GM18511 (cell line): ENCODE measurements at regions not wholly inside any gene's neighbourhood (a gene's known extent, or its start where the extent isn't known, plus 50 kb on each side); places are given as distances from the start of the nearest gene placed in this dataset.
A peak's percentile ranks its signal among the peaks of the same experiment; 100 is the strongest.

ENCODE experiments used
- ATAC-seq: cut with Tn5 transposase; IDR thresholded peaks from one replicate; pipeline ENCODE4 v1.9.1; 2021; ENCODE audit warnings: mild to moderate bottlenecking, moderate library complexity; ENCODE audit not compliant: unreplicated experiment

DNA sequence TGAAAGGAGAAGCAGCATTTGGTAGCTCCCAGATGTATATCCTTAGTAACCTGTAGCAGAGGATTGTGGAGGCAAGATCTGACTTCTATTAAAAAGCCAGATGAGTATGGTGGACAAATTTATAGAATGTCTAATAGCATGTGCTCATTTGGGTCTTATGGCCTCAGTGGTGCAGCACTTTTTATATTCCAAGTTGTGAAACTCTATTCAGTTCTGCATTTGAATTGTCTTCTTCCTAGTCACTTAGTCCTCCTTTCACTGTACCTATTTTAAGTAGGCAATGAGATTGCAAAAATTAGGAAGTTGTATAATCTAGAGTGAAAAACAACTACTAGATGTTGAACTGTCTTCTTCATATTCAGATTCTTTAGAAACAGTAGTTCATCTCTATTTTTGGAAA lies 412.5 kb upstream of the PCDH9 start:
- no peak for ATAC-seq

DNA sequence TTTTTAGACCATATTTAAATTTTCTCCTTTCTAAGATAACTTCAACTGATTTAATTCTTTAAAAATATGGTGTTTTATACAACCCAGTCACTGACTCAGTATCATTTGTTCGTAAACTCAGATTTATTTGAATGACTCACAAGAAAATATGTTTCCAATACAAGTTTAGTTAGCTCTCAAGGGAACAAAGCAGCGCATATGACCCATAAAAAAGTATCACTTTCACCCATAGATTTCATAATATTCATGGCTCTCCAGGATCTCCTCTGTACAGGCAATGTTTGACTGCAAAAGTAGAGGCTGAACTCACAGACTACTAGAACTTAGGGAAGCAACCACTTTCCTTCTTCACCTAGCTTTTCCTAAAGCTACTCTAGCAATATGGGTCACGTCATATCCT lies 405.6 kb upstream of the PCDH9 start:
- ATAC-seq: no peak

- no peak for ATAC-seq
Measured at GRCh38 chr13:67632590-67632989, 402.5 kb upstream of the PCDH9 start.

DNA sequence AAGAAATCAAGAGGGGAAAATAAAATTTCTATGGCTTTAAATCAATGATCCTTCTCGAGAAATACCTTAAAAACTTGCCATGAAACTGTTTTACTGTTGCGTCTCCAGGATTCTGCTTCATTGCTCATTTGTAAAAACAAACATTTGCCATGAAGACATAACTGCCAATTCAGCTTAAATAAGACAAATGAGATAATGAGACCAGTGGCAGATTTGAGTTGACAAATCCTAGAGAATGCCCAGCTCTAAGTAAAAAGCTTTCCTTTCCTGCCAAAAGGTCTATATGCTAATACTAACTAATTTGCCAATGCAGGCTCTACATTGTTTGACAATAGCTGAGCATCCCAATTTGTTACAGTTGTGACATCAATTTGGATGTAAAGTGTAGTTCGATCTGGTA lies 400.5 kb upstream of the PCDH9 start:
- no peak for ATAC-seq

GRCh38 chr13:67623630-67624029 lies 393.5 kb upstream of the PCDH9 start:
- ATAC-seq: no peak

DNA sequence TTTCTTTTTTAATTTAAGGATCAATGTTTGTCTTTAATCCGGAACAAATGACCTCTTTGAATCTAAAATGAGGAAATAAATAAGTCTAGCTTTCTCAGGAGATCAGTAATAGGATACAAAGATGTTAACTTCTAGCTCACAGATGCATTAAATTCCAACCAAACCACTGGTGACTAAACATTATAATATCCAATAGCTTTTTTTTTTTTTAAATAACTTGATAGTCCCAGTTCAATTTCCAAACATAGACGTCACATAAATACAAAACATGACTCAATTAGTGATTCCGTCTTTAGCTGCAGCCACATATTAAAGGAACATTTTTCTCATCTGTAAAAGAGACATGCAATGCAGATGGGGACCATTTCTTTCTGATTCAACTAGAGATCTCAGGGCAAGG lies 390.5 kb upstream of the PCDH9 start:
- no peak for ATAC-seq

DNA sequence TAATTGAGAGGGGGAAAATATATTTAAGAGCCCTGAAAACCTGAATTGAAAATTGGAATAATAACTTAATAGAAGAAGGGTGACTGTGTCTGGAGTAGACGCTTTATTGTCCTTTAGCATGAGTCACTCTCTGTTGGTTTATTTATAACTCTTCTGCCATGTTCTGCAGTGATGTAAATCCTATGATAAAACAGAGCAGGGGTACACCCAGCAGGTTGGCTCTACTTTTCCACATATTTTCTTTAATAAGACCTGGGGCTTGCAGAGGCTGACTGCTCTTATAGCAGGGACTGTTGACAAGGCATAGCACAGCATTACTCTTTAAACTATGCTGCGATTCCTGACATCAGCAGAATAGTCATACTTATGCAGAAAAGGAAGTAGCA lies 389.9 kb upstream of the PCDH9 start:
- no peak for ATAC-seq

DNA sequence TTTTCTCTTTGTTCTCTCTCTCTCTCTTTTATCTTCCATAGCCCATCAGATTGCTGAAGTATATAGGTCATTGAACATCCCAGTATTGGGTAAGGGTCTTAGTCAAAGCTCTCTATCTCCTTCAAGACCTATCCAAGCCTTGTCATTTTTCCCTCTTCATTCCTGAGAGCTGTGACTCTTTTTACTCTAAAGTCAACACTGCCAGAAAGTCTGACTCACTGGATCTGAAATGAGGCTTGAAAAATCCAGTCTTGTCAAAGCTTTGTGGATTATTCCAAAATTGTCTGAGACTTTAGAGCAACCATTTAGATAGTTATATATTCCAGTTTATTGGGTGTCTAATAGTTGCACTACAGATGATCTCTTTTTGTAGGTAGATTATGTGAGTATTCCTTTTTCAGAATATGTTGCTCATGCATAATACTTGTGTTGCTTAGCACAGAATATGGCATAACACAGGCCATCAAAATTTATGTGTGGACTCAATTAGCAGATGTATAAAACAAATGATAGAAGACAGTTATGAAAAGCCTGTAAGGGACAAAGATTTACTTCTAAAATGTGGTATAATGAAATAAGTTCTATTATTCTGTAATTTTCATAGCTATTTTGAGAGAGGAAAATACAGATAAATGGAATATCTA lies 389.3 kb upstream of the PCDH9 start:
- ATAC-seq: no peak

DNA sequence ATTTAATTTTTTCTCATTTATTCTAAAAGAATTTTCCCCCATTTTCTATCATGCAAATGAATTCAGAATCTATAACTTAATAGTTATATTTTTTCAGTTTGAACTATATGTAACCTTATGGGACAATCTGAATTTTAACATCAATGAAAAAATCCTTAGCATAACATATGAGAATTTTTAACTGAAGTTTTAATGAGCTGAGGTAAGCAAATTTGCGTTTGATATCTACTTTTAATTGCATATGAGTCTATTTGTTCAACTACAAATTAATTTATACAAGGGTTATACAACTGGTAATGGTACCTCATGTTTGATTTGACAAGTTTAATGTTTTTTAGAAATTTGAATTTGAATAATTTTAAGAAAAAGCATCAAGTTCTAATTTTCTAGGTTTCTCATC lies 384.4 kb upstream of the PCDH9 start:
- ATAC-seq: no peak

DNA sequence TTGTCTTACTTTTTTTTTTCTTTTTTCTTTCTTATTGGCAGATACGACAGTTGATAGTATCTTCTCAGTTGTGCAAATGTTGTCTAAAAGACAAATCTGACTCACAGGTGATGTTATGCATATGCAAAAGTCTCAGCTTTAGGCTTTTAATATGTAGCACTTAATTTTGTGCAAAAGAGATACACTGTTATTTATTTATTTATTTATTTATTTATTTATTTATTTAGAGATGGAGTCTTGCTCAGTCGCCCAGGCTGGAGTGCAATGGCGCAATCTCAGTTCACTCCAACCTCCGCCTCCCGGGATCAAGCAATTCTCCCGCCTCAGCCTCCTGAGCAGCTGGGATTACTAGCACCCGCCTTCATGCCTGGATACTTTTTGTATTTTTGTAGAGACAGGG lies 383.9 kb upstream of the PCDH9 start:
- no peak for ATAC-seq

GRCh38 chr13:67588607-67589006 lies 358.5 kb upstream of the PCDH9 start:
- no peak for ATAC-seq

GRCh38 chr13:67577361-67577760 lies 347.2 kb upstream of the PCDH9 start:
- ATAC-seq: no peak

DNA sequence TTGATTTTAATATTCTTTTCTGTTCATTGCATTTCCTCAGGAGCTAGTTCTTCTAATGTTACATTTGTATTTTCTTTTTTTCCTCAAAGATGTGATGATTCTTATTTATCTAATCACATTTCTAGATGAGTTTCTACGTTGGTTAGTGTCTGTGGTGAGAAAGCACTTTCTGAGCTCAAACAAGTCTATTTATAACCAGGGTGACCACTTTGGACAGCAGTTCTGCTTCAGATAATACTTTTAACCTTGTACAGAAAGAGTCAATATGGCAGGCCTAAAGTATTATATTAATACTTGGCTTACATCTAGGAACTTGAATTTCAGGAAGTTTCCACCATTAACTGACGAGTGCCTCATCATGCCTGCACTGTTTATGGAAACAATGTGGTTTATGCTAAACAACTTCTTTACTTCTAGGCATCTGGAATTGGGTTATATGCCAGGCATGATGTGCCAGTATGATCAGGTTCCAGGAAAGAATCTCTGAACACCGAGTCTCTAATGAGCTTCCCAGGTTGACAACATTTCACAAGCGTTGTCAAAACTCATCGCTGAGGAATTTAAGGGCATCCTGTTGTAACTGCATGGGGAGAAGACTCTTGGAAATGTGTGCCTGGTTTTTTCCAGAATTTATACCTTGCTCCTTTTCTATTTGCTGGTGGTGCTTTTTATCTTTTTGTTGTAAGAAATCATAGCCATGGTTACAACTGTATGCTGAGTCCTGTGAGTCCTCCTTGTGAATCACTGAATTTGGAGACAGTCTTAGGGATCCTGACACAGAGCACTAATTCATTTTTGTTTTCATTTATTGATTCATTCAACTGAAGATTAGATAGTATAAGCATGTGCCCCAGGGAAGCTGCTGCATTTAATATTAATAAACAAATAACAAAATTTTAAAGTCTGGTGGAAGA lies 344.4 kb upstream of the PCDH9 start:
- no peak for ATAC-seq

DNA sequence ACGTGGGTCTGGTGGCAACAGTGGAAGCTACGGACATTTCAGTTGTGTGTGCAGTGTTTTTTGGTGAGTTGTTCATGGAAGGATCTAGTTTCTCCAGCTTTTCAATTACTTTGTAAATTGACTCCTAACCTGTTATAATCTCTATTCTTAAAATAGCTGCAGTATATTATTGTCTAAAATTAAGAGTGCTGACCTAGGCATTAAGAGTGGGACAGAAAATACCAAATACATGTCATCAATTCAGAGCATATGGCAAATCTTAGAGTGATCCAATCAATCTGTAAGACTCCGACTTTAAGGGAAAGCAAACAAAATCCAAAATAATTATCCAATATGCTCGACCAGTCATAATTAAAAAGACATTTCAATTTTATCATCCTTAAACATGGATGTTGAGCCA lies 338.1 kb upstream of the PCDH9 start:
- ATAC-seq: no peak

DNA sequence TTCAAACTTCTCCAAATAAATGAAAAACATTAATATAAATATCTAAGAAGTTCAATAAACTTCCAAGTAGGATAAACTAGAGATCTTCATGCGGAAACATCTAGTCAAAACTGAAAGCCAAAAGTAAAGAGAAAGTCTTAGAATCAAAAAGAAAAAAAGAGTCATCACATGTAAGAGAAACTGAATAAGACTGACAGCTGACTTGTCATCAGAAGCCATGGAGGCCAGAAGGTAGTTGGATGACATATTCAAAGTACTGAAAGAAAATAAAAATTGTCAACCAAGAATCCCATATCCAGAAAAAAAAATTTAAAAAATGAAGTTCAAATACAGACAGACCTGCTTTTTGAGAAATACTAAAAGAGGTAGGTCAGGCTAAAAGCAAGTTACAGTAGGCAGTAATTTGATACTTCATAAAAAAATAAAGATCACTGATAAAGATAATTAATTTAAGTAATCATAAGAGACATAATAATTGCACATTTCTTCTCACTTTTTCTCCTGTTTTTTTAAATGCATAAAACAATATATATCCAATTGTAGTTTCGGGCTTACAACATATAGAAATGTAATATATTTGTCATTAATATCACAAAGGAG lies 327.6 kb upstream of the PCDH9 start:
- ATAC-seq: no peak

- ATAC-seq: no peak
Measured at GRCh38 chr13:67557118-67557517, 327.0 kb upstream of the PCDH9 start.

GRCh38 chr13:67554746-67555452 lies 324.8 kb upstream of the PCDH9 start:
- no peak for ATAC-seq

- peak; percentile 84 for ATAC-seq
Measured at GRCh38 chr13:67554286-67554685, 324.1 kb upstream of the PCDH9 start.

DNA sequence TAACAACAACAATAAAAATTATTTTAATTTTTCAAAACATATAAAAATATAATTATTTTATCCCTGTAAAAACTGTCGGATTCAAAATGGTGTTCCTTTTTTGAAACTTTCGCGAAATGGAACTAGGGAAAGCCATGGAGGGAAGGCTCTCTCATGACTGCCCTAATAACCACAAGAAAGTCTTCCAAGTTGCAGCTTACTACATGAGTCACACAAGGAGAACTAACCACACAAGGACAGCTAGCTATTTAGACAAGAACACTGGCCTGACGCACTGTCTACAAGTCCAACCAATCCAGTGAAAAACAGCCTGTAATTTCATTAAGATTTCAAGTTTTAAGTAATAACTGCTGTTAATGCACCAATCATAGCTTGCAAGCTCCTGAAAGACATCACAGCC lies 319.2 kb upstream of the PCDH9 start:
- ATAC-seq: no peak

GRCh38 chr13:67538906-67539305 lies 308.8 kb upstream of the PCDH9 start:
- ATAC-seq: no peak

DNA sequence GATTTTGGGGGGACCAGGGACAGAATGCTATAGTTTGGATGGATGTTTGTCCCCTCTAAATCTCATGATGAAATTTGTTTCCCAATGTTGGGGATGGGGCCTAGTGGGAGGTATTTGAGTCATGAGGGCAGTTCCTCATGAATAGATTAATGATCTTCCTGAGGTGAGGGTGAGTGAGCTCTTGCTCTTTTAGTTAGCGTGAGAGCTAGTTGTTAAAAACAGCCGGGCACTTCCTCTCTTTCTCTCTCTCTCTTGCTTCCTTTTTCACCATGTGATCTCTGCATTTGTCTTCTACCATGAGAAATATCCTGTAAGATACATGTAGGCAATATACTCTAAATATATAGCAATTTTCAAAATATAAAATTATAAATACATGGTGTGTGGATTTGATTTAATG lies 290.8 kb upstream of the PCDH9 start:
- ATAC-seq: peak; percentile 70
